Tibial nerve (tissue), 4 donors: ENCODE measurements at regions not wholly inside any gene's neighbourhood (a gene's known extent, or its start where the extent isn't known, plus 50 kb on each side); places are given as distances from the start of the nearest gene placed in this dataset.

Experiments used
- DNase-seq, 2 donors: peaks; one replicate each; pipeline ENCODE4 v3.0.0-alpha.2; 2019; ENCODE audit warnings: low spot score in 2 of 2
- H3K27ac ChIP-seq, 4 donors: fragments of 200-600 bp; sonication (generic) in 3 of 4; one replicate each; pipeline ENCODE4 v1.5.1; 2017 to 2019; ENCODE audit warnings: mild to moderate bottlenecking in 1 of 4
- H3K27me3 ChIP-seq, 2 donors: fragments of 200-600 bp; sonication (generic) in 1 of 2; one replicate each; pipeline versions ENCODE4 v1.5.1 to v1.6.0; 2017 to 2019
- H3K36me3 ChIP-seq, 3 donors: fragments of 200-600 bp; sonication (generic); one replicate each; pipeline ENCODE4 v1.5.1; 2018 to 2019
- H3K4me1 ChIP-seq, 4 donors: fragments of 200-600 bp; sonication (generic) in 3 of 4; one replicate each; pipeline ENCODE4 v1.5.1; 2017 to 2019
- H3K4me3 ChIP-seq, 4 donors: fragments of 200-600 bp; sonication (generic) in 3 of 4; one replicate each; pipeline ENCODE4 v1.5.1; 2017 to 2019; ENCODE audit warnings: mild to moderate bottlenecking in 1 of 4, moderate library complexity in 1 of 4
- H3K9me3 ChIP-seq, 4 donors: fragments of 200-600 bp; sonication (generic) in 3 of 4; one replicate each; pipeline ENCODE4 v1.5.1; 2017 to 2019
- EP300 ChIP-seq, 2 donors: sonication (generic); formaldehyde crosslinking; IDR thresholded peaks; one replicate each; pipeline ENCODE4 v1.6.1; 2017; ENCODE audit warnings: antibody characterized with exemption in 2 of 2, mild to moderate bottlenecking in 1 of 2
- POLR2A ChIP-seq, 2 donors: fragments of 450-650 bp; IDR thresholded peaks; one replicate each; pipeline ENCODE4 v1.6.1; 2017; ENCODE audit warnings: antibody characterized with exemption in 2 of 2, mild to moderate bottlenecking in 2 of 2, moderate library complexity in 2 of 2
- WGBS, 2 donors: methylation state at CpG; one replicate each; pipeline ENCODE4 v1.1.5; 2018; 5-methylcytosine and 5-hydroxymethylcytosine counted together
- TF ChIP-seq, protein P1 (sequence below), 5 experiments: fragments of 200-600 bp in 3 of 5; fragments of 450-650 bp in 2 of 5; sonication (generic) in 3 of 5; IDR thresholded peaks; one replicate each; pipeline ENCODE4 v1.5.1; 2016 to 2019; ENCODE audit warnings: antibody characterized with exemption in 5 of 5, mild to moderate bottlenecking in 3 of 5, moderate library complexity in 2 of 5

DNA sequence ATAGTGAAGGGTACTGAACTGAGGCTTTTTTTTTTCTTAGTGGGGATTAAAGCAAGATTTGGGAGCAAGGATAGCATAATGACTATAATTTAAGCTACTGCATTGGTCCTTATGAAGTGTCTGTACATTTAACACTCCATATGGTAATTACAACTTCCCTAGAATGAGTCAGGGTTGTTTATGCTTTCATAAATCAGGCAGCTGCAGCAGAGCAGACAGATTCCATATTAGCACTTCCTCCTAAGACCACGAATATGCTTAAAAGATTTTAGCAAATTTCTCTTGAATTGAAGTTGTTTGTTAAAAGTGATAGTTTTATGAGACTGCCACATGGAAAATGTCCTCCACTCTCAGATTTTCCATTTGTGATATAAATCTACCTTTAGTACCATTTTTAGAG is 401.1 kb upstream of the SPRY2 start:
- Histone ChIP-seq H3K4me1 (no peaks in the 10 kb centered on the region), H3K27ac (no peak overlapping the region), H3K4me3 (no peak overlapping the region), H3K9me3 (peaks cover 0 to 9% (median 0%) of the 10 kb centered on the region in 4 donors), H3K27me3 (no peaks in the 10 kb centered on the region), H3K36me3 (no peaks in the 10 kb centered on the region)
- WGBS, 2 donors: 66 to 74% methylated on average over 1 of the region's 1 CpG
- DNase-seq: no peak
- TF ChIP-seq, protein P1, sequence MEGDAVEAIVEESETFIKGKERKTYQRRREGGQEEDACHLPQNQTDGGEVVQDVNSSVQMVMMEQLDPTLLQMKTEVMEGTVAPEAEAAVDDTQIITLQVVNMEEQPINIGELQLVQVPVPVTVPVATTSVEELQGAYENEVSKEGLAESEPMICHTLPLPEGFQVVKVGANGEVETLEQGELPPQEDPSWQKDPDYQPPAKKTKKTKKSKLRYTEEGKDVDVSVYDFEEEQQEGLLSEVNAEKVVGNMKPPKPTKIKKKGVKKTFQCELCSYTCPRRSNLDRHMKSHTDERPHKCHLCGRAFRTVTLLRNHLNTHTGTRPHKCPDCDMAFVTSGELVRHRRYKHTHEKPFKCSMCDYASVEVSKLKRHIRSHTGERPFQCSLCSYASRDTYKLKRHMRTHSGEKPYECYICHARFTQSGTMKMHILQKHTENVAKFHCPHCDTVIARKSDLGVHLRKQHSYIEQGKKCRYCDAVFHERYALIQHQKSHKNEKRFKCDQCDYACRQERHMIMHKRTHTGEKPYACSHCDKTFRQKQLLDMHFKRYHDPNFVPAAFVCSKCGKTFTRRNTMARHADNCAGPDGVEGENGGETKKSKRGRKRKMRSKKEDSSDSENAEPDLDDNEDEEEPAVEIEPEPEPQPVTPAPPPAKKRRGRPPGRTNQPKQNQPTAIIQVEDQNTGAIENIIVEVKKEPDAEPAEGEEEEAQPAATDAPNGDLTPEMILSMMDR (IDR thresholded peaks at IDR 0.05): no peak
- TF ChIP-seq EP300 (IDR thresholded peaks at IDR 0.05) (no peak), POLR2A (IDR thresholded peaks at IDR 0.05) (no peak)

GRCh38 chr13:80740071-80740470 is 399.1 kb upstream of the SPRY2 start:
- Histone ChIP-seq H3K4me1 (no peaks in the 10 kb centered on the region), H3K4me3 (no peak overlapping the region), H3K36me3 (no peaks in the 10 kb centered on the region), H3K27me3 (no peaks in the 10 kb centered on the region), H3K27ac (no peak overlapping the region), H3K9me3 (peaks cover 0 to 9% (median 0%) of the 10 kb centered on the region in 4 donors)
- TF ChIP-seq EP300 (IDR thresholded peaks at IDR 0.05) (no peak), POLR2A (IDR thresholded peaks at IDR 0.05) (no peak)
- TF ChIP-seq, protein P1 (IDR thresholded peaks at IDR 0.05): no peak
- no peak for DNase-seq
- WGBS, 2 donors: 65 to 78% methylated on average over 2 of the region's 2 CpGs

GRCh38 chr13:80737513-80737912 is 396.6 kb upstream of the SPRY2 start:
- no peaks in the 10 kb centered on the region for H3K27me3 ChIP-seq
- H3K36me3 ChIP-seq: no peaks in the 10 kb centered on the region
- 82 to 89% methylated on average over 1 of the region's 1 CpG for WGBS, 2 donors
- DNase-seq: no peak
- TF ChIP-seq, protein P1 (IDR thresholded peaks at IDR 0.05): no peak
- TF ChIP-seq POLR2A (IDR thresholded peaks at IDR 0.05) (no peak), EP300 (IDR thresholded peaks at IDR 0.05) (no peak)
- peaks cover 0 to 4% (median 0%) of the 10 kb centered on the region in 4 donors for H3K4me1 ChIP-seq
- H3K27ac ChIP-seq: no peak overlapping the region
- H3K9me3 ChIP-seq: peaks cover 0 to 9% (median 0%) of the 10 kb centered on the region in 4 donors
- no peak overlapping the region for H3K4me3 ChIP-seq

DNA sequence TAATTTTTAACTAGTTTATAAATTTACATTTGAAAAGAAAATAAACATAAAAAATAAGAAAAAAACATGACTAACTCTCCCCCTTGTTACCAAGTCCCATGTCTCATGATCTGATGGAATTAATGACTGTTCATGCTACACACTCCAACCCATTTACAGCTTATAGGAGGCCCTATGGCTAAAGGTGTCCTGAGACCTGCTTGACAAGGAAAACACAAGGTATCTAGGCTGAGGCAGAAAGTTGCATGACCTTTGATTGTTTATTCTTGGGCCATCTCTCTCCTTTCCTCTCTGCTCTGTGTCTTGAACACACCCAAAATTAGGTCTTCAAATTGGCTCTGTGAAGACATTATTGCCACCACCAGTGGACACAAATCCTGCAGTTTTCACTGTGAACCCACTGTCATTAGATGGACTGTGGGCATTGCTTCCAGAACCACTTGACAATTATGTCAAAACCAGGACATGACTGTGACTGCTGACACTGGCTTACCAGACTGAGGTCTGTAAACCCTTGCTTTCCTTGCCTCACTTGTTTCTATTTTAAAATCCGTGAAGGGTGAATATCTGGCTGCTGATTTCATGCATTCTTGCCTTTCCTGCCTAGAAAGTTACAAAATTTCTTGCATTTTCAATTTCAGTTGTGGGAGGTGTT is 386.5 kb upstream of the SPRY2 start:
- WGBS, 2 donors: 27 to 38% methylated on average over 1 of the region's 1 CpG
- TF ChIP-seq POLR2A (IDR thresholded peaks at IDR 0.05): no peak
- Histone ChIP-seq H3K36me3 (no peaks in the 10 kb centered on the region), H3K27ac (no peak overlapping the region), H3K9me3 (no peaks in the 10 kb centered on the region), H3K27me3 (no peaks in the 10 kb centered on the region), H3K4me3 (no peak overlapping the region), H3K4me1 (no peaks in the 10 kb centered on the region)
- no peak for DNase-seq

- Histone ChIP-seq H3K4me1 (no peaks in the 10 kb centered on the region), H3K9me3 (no peaks in the 10 kb centered on the region), H3K36me3 (no peaks in the 10 kb centered on the region), H3K4me3 (no peak overlapping the region), H3K27me3 (no peaks in the 10 kb centered on the region), H3K27ac (no peak overlapping the region)
- no peak for TF ChIP-seq EP300 (IDR thresholded peaks at IDR 0.05)
- TF ChIP-seq, protein P1 (IDR thresholded peaks at IDR 0.05): no peak
- TF ChIP-seq POLR2A (IDR thresholded peaks at IDR 0.05): no peak
- no peak for DNase-seq
Observed at GRCh38 chr13:80726868-80727267, 385.9 kb upstream of the SPRY2 start.

DNA sequence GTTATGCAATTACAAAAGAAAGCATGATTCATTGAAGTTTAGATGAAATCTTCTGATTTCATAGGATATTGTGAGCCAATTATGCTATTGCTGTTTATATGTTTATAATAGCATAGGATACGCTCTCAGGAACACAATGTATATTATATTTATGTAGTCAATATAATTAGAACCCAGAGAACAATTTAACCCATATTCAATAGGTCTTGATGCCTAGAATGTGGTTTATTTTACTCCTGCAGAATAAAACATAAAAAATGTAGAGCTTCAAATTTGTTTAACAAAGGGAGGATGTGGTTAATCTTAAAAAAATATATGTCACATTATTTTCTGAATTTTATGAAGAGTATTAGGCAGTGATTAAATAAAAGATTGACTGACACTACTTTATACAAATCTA is 380.8 kb upstream of the SPRY2 start:
- Histone ChIP-seq H3K4me1 (no peaks in the 10 kb centered on the region), H3K27me3 (no peaks in the 10 kb centered on the region), H3K9me3 (no peaks in the 10 kb centered on the region), H3K36me3 (no peaks in the 10 kb centered on the region), H3K27ac (no peak overlapping the region), H3K4me3 (no peak overlapping the region)
- WGBS, 2 donors: 31 to 44% methylated on average over 1 of the region's 1 CpG
- TF ChIP-seq, protein P1 (IDR thresholded peaks at IDR 0.05): no peak
- TF ChIP-seq POLR2A (IDR thresholded peaks at IDR 0.05) (no peak), EP300 (IDR thresholded peaks at IDR 0.05) (no peak)
- no peak for DNase-seq
